GM19372 (cell line): ENCODE measurements at regions not wholly inside any gene's neighbourhood (a gene's known extent, or its start where the extent isn't known, plus 50 kb on each side); places are given as distances from the start of the nearest gene placed in this dataset.
A peak's percentile ranks its signal among the peaks of the same experiment; 100 is the strongest.

Experiments used
- ATAC-seq: cut with Tn5 transposase; IDR thresholded peaks from one replicate; pipeline ENCODE4 v1.9.1; 2021; ENCODE audit warnings: mild to moderate bottlenecking, low read depth, moderate library complexity; ENCODE audit not compliant: unreplicated experiment

- ATAC-seq: no peak
These were observed 379.2 kb downstream of the KDM5D start for GRCh38 chrY:19365321-19365720.

- no peak for ATAC-seq
These were observed 387.3 kb downstream of the KDM5D start for GRCh38 chrY:19357249-19357648.

GRCh38 chrY:19356735-19357134, 387.8 kb downstream of the KDM5D start:
- ATAC-seq: peak; percentile 65

DNA sequence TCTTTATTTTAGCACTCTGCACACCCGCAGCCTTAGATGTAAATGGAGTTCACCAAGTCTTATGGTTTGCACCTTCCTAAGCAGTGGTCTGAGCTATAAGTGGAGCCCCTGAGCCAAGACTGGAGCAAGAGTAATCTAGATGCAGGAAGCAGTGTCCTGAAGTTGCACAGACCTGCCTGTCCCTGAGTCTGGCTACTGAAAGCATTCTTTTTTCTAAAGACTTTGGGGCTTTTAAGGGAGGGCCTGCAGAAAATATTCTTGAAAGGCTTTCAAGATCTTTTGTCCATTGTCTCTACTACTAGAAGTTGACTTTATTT, 389.7 kb downstream of the KDM5D start:
- no peak for ATAC-seq

DNA sequence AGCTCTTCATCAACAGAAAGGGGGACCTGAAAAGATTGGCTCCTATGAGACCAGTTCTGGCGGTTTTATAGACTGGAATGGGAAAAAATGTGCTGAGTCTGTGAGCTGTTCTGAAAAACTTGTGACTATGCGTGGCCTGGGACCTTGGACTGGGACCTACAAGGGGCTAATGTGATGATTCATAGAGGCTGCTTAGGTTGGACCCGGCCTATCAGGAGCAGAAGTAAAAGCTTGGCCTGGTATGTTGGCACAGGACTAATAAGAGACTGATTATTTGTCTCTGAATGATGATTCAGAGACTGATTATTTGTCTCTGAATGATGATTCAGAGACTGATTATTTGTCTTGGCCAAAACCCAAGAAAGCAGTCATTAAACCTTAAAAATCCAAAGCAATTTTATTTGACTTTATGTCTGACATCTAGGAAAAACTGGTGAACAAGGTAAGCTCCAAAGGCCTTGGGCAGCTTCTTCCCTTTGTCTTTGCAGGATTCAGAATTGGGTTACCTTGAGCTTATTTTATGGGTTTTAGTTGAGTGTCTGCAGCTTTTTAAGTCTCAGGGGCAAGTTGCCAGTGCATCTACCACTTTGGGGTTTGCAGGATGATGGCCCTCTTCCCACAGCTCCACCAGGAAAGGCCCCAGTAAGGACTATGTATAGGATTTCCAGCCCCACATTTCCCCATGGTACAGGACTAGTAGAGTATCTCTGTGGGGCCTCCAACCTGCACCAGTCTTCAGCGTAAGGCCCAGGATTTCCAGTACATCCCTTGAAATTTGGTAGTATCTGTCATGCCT, 390.3 kb downstream of the KDM5D start:
- ATAC-seq: no peak

GRCh38 chrY:19351616-19352015, 392.9 kb downstream of the KDM5D start:
- ATAC-seq: no peak

DNA sequence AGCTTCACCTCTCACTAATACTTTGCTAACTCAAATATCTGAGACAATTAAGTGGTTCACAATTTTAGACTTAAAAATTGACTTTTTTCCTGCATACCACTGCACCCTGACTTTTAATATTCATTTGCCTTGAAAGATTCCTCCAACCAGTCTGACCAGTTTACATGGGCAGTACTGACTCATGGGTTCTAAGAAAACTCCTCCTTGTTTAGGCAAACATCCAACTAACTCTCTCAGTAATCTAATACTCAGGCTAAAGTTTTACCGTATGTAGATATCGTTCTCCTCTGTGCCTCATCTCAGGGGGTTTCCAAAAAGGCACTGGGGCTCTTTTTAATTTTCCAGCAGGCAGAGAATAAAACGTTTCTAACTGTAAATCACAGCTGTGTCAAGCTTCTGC, 422.8 kb downstream of the KDM5D start:
- no peak for ATAC-seq

- no peak for ATAC-seq
These were observed 425.4 kb downstream of the KDM5D start for GRCh38 chrY:19319135-19319534.

- no peak for ATAC-seq
These were observed 427.1 kb downstream of the KDM5D start for GRCh38 chrY:19317271-19317987.

GRCh38 chrY:19307627-19308026, 436.9 kb downstream of the KDM5D start:
- ATAC-seq: no peak

DNA sequence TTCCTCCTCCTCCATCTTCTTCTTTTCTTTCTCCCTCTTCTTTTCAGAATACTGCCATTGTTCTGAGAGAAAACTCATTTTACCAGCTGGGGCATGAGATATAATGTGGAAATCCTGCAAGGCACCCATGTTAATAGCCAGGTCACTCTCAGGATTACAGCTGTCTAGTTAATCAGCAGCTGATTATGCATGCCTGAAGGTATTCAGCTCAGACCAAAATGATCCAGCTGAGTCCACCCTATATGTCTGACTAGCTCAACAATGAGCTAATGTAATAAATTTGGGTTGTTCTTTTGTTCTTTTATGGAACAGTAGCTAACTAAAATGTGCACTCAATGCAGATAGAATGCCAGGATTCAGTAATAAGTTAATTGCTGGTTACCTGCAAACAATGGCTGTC, 441.4 kb downstream of the KDM5D start:
- no peak for ATAC-seq

DNA sequence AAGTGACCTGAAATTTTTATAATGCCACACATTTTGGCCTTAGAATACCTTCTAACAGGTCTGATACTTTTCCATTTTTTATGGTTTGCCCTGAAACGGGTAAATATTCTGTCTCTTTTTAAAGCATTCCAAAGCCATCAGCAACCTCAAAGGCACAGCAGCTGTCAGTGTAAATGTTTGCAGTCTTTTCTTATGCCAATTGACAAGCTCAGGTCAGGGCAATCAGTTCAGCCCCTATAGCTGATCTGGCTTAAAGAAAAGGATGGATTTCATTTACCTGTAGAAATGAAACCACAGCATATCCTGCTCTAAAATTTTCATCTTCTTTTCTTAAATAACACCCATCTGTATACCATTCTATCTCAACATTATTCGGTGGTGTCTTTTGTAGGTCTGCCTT, 453.6 kb downstream of the KDM5D start:
- ATAC-seq: no peak

GRCh38 chrY:19274076-19274475, 470.4 kb downstream of the KDM5D start:
- no peak for ATAC-seq

DNA sequence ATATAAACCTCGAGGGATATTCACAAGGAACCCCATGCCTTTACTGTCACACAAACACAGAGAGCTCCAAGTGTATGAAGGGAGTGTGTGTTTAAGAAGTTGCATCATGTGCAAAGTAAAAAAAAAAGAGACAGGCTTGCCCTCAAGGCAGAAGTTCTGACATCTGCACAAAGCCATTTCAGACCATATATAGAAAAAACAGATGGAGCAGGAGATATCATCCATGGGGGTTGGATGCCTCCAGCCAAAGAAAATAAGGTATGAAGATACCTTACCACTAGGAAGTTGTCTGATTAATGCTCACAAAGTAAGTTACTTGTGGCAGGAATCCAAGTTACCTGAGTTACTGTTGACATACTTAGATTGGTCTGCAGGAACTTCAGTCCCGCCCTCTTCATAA, 476.2 kb downstream of the KDM5D start:
- no peak for ATAC-seq

DNA sequence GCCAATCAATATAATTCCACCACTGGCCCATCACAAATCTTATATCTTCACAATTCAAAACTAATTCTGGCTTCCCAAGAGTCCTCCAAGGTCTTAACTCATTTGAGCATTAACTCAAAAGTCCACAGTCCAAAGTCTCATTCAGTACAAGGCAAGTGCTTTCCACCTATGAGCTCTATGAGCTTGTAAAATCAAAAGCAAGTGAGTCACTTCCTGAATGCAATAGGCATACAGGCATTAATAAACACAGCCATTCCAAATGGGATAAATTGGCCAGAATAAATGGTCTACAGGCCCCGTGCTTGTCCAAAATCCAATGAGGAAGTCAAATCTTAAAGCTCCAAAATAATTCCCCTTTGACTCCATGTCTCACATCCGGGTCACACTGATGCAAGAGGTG, 479.1 kb downstream of the KDM5D start:
- ATAC-seq: no peak

DNA sequence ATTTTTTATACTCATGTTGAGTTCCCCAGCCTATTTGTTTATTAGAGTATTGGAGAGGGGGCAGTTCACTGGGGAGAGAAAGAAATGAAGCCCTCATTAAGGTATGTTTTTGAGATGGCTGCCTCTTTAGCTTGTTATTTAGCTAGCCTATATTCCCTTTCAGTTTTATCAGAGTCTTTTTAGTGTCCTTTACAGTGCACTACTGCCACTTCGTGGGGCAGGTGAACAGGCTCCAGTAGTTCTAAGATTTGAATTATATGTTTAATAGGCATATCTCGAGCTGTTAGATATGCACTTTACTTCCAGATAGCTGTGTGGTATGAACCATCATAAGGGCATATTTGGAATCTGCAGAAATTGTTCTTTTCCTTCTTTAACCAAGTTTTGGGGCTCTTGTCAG, 482.2 kb downstream of the KDM5D start:
- no peak for ATAC-seq

- no peak for ATAC-seq
These were observed 458.9 kb upstream of the HSFY2 start for GRCh38 chrY:19232276-19232994.

- ATAC-seq: no peak
These were observed 447.2 kb upstream of the HSFY2 start for GRCh38 chrY:19220784-19221183.

DNA sequence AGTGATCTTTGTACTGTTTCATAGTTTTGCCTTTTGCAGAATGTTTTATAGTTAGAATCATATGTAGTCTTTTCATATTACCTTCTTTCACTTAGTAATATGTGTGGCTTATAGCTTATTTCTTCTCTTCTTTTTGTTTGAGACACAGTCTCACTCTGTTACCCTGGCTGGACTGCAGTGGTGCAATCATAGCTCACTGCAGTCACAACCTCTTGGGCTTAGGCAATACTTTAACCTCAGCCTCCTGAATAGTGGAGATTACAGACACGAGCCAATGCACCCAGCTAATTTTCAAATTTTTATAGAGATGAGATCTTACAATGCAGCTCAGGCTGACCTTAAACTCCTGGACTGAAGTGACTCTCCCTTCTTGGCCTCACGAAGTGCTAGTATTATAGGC, 435.4 kb upstream of the HSFY2 start:
- no peak for ATAC-seq

DNA sequence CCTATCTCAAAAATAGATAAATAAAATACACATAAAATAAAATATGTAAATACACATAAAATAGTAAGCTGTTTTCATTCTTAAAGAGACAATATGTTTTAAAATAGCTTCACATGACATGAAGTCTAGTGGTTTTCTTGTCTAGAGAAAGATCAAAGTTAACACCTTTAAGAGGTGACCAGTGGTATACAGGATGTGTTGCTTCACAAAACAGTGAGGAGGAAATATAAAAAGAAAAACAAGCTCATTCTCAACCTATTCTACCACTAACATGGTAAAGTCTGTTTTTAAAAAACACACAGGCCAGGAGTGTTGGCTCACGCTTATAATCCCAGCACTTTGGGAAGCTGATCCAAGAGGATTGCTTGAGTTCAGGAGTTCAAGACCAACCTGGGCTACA, 433.5 kb upstream of the HSFY2 start:
- no peak for ATAC-seq

DNA sequence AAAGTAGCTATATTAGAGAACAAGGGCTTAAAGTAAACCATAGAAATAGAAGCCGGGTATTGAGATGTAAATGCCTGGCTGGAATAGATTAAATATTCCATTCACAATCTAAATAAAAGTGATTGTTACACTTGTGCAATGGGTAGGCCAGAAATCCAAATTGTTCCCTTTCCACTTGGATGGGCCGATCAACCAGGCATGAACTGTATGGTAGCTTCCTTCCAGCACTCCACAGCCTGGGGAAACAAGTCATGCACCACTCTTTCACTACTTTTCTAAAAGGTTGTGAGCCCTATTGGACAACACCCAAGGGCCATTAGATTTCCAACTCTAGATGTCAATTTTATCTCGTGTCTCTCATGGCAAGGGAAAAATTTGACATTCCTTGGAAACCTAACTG, 407.3 kb upstream of the HSFY2 start:
- no peak for ATAC-seq

DNA sequence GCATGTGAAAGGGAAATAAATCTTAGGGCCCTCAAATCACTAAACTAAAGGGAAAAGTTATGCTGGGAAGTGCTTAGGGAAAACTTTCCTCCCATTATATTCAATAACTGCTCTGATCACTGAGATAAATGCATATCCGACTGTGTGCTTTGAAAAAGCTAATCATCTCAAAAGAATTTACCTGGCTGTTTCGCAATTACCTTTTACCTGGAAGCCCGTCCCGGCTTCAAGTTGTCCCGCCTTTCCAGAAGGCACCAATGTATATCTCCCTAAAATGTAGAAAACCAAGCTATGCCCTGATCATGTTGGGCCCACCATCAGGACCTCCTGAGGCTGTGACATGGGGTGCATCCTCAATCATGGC, 394.6 kb upstream of the HSFY2 start:
- ATAC-seq: no peak
